GM18861 (cell line): ENCODE measurements at regions not wholly inside any gene's neighbourhood (a gene's known extent, or its start where the extent isn't known, plus 50 kb on each side); places are given as distances from the start of the nearest gene placed in this dataset.

Experiments
- ATAC-seq: cut with Tn5 transposase; IDR thresholded peaks from one replicate; pipeline ENCODE4 v1.9.1; 2021; ENCODE audit not compliant: unreplicated experiment

DNA sequence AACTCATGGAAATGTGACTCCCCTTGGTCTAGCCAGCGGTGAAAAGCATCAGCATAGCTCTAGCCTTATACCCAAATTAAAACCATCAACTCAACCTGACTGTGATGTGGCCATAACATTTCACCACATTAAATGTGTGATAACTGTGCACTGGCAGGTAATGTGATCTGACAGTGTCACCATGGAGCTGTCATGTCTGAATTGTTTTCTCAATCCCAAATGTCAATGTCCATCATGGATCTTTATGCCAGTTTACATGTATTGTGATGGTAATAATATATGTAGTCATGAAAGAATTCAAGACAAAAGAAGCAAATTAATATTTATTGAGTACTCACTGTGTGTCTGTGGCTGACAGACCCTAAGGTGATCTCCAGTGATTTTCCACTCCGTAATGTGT, 213.4 kb upstream of the EOMES start:
- no peak for ATAC-seq

DNA sequence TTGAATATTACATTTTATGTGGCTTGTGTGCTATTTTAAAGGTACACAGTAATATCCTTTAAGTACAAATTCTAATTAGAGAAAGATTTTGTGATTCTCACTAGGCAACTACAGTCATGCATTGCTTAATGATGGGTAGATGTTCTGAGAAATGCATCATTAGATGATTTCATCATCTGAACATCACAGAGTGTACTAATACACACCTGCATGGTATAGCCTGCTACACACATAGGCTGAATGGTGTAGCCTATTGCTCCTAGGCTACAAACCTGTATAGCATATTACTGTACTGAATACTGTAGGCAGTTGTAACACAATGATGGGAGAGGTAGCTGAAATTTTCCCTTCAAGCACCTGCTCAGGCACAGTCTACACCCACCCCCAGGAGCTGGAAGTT, 217.4 kb upstream of the EOMES start:
- ATAC-seq, result no peak

DNA sequence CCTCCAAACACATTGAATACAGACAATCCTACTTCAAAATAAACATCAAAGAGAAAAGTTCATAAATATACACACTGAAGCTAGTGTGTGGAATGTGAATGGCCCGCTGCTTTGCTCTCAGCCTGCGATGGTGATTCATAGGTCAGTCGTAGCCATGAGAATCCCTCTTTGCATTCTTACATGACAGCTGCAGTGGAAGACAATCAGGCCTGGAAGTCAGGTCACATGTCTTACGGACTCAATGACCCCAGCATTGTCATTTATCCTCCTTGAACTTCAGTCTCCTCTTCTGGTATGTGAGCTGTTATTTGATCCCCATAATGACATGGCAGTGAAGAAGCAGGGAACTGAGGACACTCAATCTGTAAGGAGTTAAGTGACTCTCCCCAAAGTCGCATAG, 217.8 kb upstream of the EOMES start:
- ATAC-seq, result no peak

DNA sequence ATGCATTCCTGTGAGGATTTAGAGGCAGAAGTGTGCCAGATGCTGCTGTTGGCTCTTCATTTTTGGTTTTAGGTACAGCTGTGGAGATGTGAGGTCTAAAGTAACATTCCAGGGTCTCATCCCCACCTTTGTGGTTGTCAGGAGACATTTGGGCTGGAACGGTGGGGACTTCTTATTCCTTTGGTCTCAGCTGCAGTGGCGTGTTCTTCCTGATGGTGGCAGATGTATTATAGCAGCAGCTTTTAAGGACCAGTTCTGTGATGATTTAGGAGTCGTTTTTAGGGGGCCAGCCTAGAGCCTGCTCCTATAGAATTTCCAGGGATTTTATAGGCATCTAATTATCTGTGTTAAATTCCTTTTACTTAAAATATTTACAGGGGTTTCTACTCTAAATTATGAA, 221.0 kb upstream of the EOMES start:
- no peak for ATAC-seq

DNA sequence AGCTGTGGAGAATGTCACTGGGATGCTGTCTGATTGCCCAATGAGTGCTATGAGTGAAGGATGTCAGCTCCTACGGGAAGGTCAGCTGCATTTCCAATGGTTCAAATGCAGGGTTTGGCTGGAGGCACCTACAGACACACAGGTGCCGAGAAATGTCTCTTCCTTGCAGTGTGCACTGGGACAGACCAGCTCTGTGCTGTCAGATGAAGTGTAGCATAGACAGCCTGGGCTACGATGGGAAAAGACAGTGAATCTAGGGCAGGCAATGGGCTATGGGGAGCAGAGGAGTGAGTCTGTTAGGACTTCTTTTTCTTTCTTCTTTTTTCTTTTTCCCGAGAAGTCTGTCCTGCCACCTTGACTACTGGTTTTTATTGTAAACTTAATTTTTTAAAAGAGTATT, 223.1 kb upstream of the EOMES start:
- ATAC-seq, result no peak

DNA sequence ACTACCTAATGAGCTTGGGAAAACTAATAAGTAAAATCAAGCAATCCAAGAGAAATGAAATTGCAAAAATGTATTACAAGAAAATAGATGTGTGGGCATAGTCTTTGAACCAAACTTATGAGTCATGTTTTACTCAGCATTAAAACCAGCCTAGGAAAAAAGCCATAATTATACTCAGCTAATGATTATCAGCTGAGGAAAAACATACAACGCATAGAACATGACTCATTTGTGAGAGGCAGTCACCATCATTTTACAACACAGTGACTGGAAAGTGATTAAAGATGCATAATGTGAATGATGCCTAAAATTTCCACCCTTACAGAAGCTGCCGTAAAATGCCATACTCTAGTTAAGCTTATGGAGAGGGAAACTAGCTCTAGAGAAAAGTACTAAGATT, 238.0 kb upstream of the EOMES start:
- no peak for ATAC-seq

DNA sequence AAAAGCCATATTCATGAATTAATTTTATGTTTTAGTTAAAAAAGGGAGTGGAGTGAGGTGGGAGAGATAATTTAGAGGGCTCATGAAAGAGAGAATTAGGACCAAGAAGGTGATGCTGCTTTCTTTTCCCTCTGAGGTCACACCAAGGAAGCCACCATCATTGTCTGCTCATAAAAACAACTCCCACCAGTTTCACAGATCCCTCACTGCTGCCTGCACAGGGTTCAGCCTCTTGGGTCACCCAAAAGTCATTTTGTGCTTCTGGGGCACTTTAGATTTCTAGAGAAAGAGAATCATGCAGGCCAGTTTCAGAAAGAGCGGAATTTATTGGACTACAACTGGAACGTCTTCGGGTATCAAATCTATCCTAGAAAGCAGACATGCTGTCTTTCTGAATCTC, 241.4 kb upstream of the EOMES start:
- no peak for ATAC-seq

DNA sequence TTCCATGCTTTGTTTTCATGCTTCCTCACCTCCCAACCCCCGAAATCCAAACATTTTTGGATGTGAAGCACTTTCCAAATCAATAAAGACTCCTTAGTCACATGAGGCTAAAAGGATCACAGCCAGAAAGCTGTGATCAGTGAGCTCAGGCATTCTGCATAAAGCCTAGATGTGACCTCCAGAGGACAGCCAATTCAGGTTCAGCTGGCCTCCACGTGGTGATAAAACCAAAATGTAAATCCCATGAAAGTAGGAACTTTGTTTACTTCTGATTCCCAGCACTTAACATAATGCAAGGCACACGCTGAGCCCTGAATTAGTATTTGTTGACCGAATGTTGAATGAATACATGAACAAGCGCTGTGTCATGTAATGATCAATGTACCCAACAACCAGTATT, 249.5 kb upstream of the EOMES start:
- no peak for ATAC-seq

DNA sequence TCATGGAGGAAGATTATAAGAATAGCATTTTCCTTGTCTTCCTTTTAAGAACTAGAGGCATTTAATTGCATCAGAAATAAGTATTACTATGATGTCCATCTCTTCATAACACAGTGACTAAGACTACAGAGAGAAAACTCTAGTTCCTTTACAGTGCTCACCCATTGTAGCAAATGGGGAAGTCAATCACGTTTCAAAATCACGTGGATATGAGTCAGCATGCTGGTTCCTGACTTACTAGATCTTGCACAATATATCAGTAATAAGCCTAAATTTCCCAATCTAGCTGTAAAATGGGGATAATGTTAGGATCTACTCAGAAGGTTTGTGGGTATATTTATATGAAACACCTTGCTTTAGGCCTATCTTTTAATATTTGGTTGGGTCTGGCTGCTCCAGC, 254.8 kb upstream of the EOMES start:
- peak; percentile 42 for ATAC-seq

DNA sequence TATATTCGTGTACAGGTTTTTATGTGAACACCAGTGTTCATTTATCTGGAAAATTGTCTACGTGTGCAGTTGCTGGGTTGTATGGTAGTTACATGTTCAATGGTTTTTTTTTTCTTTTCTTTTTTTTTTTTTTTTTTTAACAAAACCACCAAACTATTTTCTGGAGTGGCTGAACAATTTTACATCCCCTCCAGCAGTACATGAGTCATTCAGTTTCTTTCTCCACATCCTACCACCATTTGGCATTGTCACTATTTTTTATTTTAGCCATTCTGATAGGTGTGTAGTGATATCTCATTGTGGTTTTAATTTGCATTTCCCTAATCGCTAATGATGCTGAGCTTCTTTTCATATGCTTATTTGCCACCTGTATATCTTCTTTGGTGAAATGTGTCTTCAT, 256.3 kb upstream of the EOMES start:
- ATAC-seq, result no peak

DNA sequence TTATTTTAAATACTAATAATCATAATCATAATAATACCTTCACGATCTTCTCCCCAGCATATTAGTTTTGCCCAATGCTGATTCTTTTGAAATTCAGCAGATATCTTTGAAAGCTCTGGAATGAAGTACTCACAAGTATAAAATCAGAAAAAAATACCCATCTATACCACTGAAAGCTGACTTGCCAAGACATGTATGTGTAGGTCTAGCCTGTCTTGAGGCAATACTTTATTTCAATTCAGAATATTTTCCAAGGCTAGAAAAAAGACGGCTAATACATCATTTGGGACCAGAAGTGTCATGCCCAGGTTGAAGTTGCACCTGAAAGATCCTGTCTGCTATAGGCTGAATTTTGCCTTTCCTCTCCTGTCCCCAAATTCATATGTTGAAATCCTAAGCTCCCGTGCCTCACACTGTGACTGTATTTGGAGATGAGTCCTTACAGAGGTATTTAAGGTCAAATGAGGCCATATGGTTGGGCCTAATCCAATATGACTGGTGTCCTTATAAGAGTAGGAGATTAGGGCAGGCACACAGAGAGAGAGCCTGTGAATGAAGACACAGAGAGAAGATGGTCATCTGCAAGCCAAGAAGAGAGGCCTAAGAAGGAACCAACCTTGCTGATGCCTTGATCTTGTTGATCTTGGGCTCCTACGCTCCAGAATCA, 255.9 kb upstream of the CMC1 start:
- ATAC-seq, result no peak

DNA sequence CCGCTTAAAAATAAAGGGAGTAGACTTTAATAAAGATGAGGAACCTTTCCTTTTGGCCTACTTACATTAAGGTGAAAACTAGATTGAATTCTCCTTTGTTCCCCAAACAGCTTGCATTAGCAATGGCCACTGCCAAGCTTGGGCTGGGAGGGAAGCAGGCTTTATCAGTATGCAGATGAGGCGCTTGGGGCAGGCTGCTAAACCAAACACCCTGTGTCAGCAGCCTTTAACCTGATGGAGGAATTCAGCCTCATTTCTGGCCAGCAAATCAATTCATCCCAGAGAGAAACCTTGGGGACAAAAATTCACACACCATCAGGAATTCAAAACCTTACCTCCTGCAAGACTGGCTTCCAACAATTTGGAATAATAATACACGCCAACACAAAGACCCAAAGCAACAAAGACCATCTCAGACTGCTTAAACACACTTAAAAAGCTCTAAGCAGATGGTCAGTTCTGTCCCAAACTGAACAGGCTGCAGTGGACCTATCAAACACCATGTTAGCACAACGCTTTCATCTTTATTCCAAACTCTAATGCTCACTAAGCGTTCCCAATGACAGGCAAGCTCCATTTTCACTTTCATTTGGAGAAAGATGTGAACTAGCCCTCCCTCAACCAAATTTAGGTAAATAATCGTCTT, 255.1 kb upstream of the CMC1 start:
- ATAC-seq, result no peak

DNA sequence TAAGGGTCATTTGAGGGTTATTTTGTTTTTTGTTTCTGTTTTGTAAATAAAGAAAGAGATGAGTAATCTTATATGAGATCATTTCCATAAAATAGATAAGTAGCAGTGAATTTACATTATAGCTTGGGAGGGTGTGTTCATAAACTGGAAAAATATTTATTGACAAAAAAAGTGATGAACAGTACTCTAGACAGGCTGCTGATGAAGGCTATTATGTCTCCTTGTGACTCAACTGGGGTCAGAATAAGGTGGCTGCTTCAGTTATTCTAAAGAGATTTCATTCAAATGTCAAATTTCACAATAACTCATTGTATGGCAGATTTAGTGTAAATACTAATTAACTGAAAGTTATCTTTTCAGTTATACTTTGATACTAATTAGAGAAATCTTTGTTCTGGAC, 251.1 kb upstream of the CMC1 start:
- no peak for ATAC-seq

DNA sequence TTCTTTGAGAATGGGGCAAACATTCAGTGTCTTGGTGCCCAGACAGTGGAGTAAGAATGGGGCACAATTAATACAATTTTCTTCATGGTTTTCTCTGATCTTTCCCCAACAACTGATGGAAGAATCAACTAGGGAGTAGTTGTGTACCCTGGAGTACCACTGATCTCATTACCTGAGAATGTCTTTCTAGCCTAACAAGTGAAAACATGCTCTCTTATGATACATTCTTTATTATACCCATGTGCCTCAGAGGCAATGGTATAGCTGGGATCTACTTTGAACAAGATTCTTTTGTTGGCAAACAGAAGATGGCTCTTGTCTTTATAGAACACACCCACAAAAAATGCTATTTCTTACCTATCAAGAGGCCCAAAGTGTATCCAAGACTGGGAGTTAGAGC, 250.6 kb upstream of the CMC1 start:
- no peak for ATAC-seq

DNA sequence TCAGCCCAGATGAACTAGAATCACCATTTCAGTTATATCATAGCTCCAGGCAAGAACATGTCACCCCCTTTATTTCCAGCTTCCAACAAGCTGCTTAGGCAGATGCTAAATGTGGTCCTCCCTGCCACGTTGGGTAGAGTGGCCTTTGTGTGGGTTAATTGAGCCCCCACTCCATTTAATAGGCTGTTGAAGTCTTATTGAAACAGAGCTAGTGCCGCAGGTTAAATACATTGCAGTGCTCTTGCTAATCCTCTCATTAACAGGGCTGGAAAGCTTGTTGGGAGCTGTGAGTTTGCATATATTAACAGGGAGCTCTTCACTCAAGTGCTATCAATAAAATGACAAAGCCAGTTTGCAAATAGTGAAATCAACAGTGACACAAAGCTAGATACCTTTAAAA, 248.4 kb upstream of the CMC1 start:
- ATAC-seq, result no peak

DNA sequence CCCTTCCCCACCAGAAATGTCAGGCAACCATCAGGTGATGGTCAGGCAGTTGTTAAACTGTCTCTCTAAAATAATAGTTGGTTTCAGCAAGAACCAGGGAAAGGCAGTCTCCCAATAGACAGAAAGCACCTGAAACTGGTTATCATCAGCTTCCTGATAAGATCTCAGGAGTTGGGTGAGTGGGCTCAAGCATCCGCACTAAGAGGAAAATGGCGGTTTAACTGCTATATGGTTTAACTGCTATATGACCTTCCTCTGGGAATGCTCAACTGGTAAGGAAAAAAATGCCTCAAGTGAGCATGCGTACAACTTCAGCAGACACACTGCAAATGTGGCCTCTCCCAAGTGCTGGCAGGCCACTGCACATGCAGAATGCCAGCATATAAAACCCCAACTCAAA, 240.8 kb upstream of the CMC1 start:
- ATAC-seq, result no peak

DNA sequence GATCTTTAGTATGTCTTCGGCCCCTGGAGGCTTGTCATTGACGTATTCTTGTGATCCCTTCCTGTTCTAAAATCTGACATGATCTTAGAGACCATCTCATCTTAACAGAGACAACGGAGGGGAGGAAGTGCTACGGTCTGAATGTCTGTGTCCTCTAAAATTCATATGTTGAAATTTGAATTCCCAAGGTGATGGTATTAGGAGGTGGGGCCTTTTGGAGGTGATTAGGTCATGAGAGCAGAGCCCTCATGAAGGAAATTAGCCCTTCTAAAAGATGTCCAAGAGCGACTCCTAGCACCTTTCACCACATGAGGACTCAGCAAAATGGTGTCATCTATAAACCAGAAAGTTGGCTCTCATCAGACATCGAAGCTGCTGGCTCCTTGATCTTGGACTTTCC, 233.2 kb upstream of the CMC1 start:
- ATAC-seq, result no peak

DNA sequence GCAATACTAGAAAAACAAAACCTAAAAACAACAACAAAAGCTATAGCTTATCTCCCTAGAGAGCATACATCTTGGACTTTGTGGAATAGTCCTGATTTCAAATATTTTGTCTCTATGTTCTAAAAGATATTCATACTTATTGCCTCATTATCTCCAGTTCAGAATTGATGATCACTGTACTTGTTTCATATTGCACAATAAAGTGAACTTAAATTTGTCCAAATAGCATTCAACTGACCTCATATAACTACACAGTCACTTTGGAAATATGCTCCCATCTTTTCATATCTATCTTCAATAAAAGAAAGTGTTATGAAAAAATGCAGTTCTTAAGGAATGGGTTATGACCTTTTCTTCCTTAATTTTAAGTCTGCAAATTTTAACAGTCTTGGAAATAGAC, 228.6 kb upstream of the CMC1 start:
- ATAC-seq, result no peak

DNA sequence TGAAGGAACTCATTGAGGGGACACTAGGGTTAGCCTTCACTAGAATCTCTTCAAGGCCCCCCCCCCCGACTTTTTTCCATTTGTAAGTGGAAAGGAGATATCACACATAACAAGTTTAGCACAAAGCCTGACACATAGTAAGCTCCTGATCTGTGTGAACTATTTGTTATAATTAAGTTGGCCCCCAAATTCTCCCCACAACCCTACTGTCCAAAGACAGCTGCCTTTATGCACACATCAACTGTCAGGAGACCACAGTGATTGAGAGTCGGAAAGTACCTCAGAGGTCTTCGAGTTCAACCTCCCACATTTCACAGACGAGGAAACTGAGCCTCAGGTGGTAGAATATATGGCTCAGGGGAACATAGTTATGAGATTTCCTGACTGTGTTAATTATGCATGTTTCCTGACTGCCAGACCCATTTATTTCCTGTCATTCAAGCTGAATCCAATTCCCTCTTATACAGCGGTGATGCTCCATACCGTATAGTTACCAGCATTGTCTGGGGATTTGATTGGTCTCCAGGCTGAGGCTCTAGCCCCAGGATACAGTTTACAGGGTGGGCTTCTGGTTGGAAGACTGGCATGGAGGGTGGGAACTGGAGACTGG, 227.4 kb upstream of the CMC1 start:
- no peak for ATAC-seq

DNA sequence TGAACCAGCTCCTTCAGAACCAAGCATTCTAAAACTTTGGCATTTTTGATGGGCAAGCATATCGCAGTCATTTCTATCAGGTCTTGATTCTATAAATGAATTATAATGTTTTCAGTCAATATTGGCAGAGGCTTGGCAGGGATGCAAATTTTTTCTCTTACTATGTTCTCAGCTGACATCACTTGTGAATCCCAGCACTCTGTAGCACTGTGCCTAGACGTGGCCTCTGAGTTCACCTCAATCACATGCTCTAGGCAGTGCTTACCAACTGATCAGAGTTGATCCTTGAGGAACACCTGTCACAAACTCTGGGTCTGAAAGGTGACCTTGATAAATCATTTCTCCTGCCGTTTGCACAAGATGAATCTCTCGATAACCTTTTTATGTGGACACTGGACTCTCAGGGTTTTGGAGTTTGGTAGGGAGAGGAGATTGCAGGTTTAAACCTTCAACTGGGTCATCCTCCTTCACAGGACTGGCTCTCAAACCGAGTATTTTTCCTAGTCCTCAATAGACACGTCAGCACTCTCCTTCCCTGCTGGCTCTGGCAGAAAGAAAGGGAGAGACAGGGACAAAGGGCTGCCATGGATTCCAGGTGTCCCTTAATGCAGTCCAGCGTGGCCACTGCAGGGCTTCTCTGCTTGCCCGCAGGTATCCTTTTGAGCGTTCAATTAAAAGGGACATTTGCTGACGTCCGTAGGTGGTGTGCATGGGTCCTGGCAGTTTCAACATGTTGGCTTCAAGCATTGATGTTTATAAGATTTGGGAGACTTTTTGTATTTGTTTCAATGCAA, 222.3 kb upstream of the CMC1 start:
- no peak for ATAC-seq

DNA sequence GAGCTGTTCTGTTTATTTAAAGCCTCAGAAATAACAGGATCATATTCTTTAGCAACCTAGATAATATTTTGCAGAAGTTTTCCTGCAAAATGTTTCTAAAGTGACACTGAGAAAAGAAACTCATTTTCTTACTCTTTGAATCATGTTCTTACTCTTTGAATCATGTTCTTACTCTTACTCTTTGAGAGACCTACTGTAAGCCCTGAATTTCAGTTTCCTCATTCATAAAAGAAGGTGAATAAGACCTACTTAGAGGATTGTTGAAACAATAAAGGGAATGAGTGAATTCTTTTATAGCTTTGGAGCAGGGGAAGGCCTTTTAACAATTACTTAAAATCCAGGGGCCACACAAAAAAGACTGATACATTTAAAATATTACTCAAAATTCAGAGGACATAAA, 221.7 kb upstream of the CMC1 start:
- ATAC-seq, result no peak

DNA sequence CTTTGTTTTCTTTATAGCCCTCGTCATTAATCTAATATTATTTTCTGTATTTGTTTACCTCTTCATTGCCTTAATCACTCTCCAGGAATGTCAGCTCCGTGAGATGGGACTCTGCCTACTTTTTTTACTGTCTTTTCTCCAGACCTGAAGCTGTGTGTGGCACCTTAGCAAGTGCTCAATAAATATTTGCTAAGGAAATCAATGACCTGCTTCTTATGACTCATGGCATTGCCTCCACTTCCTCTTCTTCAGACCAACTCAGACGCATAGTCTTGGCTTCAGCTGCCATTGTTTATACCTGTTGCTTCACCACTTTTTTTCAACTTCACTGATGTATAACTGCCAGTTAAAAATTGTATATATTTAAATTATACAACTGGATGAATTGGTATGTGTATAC, 218.5 kb upstream of the CMC1 start:
- no peak for ATAC-seq
